ENCODE measurements at regions not wholly inside any gene's neighbourhood (a gene's known extent, or its start where the extent isn't known, plus 50 kb on each side); places are given as distances from the start of the nearest gene placed in this dataset.
A peak's percentile ranks its signal among the peaks of the same experiment; 100 is the strongest.

- ATAC-seq, result no peak
- peaks cover 8% of the 10 kb centered on the region for H3K4me1 Mint-ChIP-seq
- no peaks in the 10 kb centered on the region for H3K36me3 Mint-ChIP-seq
Observed at GRCh38 chr3:107062310-107062709, 314.9 kb upstream of the CCDC54 start.

GRCh38 chr3:107062787-107063186, 314.5 kb upstream of the CCDC54 start:
- ATAC-seq, result no peak
- no peak overlapping the region for H3K4me3 Mint-ChIP-seq

More at GRCh38 chr3:107062310-107062709, 314.9 kb upstream of the CCDC54 start:
- H3K4me3 Mint-ChIP-seq, result no peak overlapping the region
- peaks cover 2% of the 10 kb centered on the region for H3K9me3 Mint-ChIP-seq
- H3K27me3 Mint-ChIP-seq, result peaks cover 10% of the 10 kb centered on the region
- no peak overlapping the region for H3K27ac Mint-ChIP-seq

GRCh38 chr3:107063351-107063750, 313.9 kb upstream of the CCDC54 start:
- H3K27ac Mint-ChIP-seq, result no peak overlapping the region
- no peak overlapping the region for H3K4me3 Mint-ChIP-seq
- peaks cover 10% of the 10 kb centered on the region for H3K27me3 Mint-ChIP-seq
- peaks cover 2% of the 10 kb centered on the region for H3K9me3 Mint-ChIP-seq
- H3K36me3 Mint-ChIP-seq, result no peaks in the 10 kb centered on the region
- H3K4me1 Mint-ChIP-seq, result peaks cover 8% of the 10 kb centered on the region
- ATAC-seq, result no peak

More at GRCh38 chr3:107062787-107063186, 314.5 kb upstream of the CCDC54 start:
- H3K36me3 Mint-ChIP-seq, result no peaks in the 10 kb centered on the region
- H3K9me3 Mint-ChIP-seq, result peaks cover 2% of the 10 kb centered on the region
- H3K27ac Mint-ChIP-seq, result no peak overlapping the region
- H3K4me1 Mint-ChIP-seq, result peaks cover 8% of the 10 kb centered on the region
- peaks cover 10% of the 10 kb centered on the region for H3K27me3 Mint-ChIP-seq

- Mint-ChIP-seq H3K36me3 (no peaks in the 10 kb centered on the region), H3K4me1 (peaks cover 15% of the 10 kb centered on the region), H3K4me3 (no peak overlapping the region), H3K27me3 (peaks cover 10% of the 10 kb centered on the region), H3K9me3 (peaks cover 2% of the 10 kb centered on the region), H3K27ac (no peak overlapping the region)
- peak; percentile 68 for ATAC-seq
Observed at GRCh38 chr3:107064405-107065060, 312.7 kb upstream of the CCDC54 start.

GRCh38 chr3:107065094-107065861, 312.0 kb upstream of the CCDC54 start:
- H3K27ac Mint-ChIP-seq, result peak overlapping the region; percentile 2
- H3K9me3 Mint-ChIP-seq, result peaks cover 2% of the 10 kb centered on the region
- no peak for ATAC-seq
- H3K4me3 Mint-ChIP-seq, result no peak overlapping the region
- H3K27me3 Mint-ChIP-seq, result peaks cover 10% of the 10 kb centered on the region
- H3K36me3 Mint-ChIP-seq, result no peaks in the 10 kb centered on the region
- H3K4me1 Mint-ChIP-seq, result peaks cover 15% of the 10 kb centered on the region

- peaks cover 15% of the 10 kb centered on the region for H3K4me1 Mint-ChIP-seq
- peaks cover 10% of the 10 kb centered on the region for H3K27me3 Mint-ChIP-seq
- H3K27ac Mint-ChIP-seq, result no peak overlapping the region
- H3K36me3 Mint-ChIP-seq, result no peaks in the 10 kb centered on the region
- ATAC-seq, result no peak
- H3K4me3 Mint-ChIP-seq, result no peak overlapping the region
- H3K9me3 Mint-ChIP-seq, result peaks cover 2% of the 10 kb centered on the region
Observed at GRCh38 chr3:107067421-107067820, 309.8 kb upstream of the CCDC54 start.

GRCh38 chr3:107068980-107069379, 308.3 kb upstream of the CCDC54 start:
- Mint-ChIP-seq H3K9me3 (peaks cover 2% of the 10 kb centered on the region), H3K27ac (no peak overlapping the region), H3K4me3 (no peak overlapping the region), H3K4me1 (peaks cover 15% of the 10 kb centered on the region), H3K27me3 (peaks cover 10% of the 10 kb centered on the region), H3K36me3 (no peaks in the 10 kb centered on the region)
- peak; percentile 17 for ATAC-seq

GRCh38 chr3:107076946-107077345, 300.3 kb upstream of the CCDC54 start:
- H3K4me3 Mint-ChIP-seq, result no peak overlapping the region
- H3K9me3 Mint-ChIP-seq, result no peaks in the 10 kb centered on the region
- no peak for ATAC-seq
- no peaks in the 10 kb centered on the region for H3K36me3 Mint-ChIP-seq
- no peak overlapping the region for H3K27ac Mint-ChIP-seq
- peaks cover 4% of the 10 kb centered on the region for H3K4me1 Mint-ChIP-seq
- H3K27me3 Mint-ChIP-seq, result no peaks in the 10 kb centered on the region

- ATAC-seq, result no peak
- Mint-ChIP-seq H3K27ac (no peak overlapping the region), H3K9me3 (no peaks in the 10 kb centered on the region), H3K36me3 (no peaks in the 10 kb centered on the region), H3K27me3 (no peaks in the 10 kb centered on the region), H3K4me1 (peaks cover 4% of the 10 kb centered on the region), H3K4me3 (no peak overlapping the region)
Observed at GRCh38 chr3:107077391-107077790, 299.8 kb upstream of the CCDC54 start.

- Mint-ChIP-seq H3K36me3 (no peaks in the 10 kb centered on the region), H3K27me3 (no peaks in the 10 kb centered on the region), H3K9me3 (no peaks in the 10 kb centered on the region), H3K4me3 (no peak overlapping the region), H3K27ac (no peak overlapping the region), H3K4me1 (peaks cover 4% of the 10 kb centered on the region)
- no peak for ATAC-seq
Observed at GRCh38 chr3:107082527-107082926, 294.7 kb upstream of the CCDC54 start.

GRCh38 chr3:107085261-107085660, 292.0 kb upstream of the CCDC54 start:
- Mint-ChIP-seq H3K9me3 (no peaks in the 10 kb centered on the region), H3K27ac (no peak overlapping the region), H3K27me3 (no peaks in the 10 kb centered on the region), H3K4me1 (no peaks in the 10 kb centered on the region), H3K36me3 (no peaks in the 10 kb centered on the region), H3K4me3 (no peak overlapping the region)
- ATAC-seq, result no peak

GRCh38 chr3:107092121-107092520, 285.1 kb upstream of the CCDC54 start:
- H3K36me3 Mint-ChIP-seq, result no peaks in the 10 kb centered on the region
- H3K27me3 Mint-ChIP-seq, result peaks cover 13% of the 10 kb centered on the region
- no peaks in the 10 kb centered on the region for H3K4me1 Mint-ChIP-seq
- no peak for ATAC-seq
- no peaks in the 10 kb centered on the region for H3K9me3 Mint-ChIP-seq
- no peak overlapping the region for H3K4me3 Mint-ChIP-seq
- no peak overlapping the region for H3K27ac Mint-ChIP-seq

GRCh38 chr3:107098864-107099263, 278.4 kb upstream of the CCDC54 start:
- no peaks in the 10 kb centered on the region for H3K36me3 Mint-ChIP-seq
- no peak overlapping the region for H3K27ac Mint-ChIP-seq
- H3K9me3 Mint-ChIP-seq, result no peaks in the 10 kb centered on the region
- H3K4me3 Mint-ChIP-seq, result no peak overlapping the region
- H3K4me1 Mint-ChIP-seq, result no peaks in the 10 kb centered on the region
- no peak for ATAC-seq
- no peaks in the 10 kb centered on the region for H3K27me3 Mint-ChIP-seq

- no peak overlapping the region for H3K4me3 Mint-ChIP-seq
- H3K27me3 Mint-ChIP-seq, result no peaks in the 10 kb centered on the region
- ATAC-seq, result no peak
- no peak overlapping the region for H3K27ac Mint-ChIP-seq
- peaks cover 2% of the 10 kb centered on the region for H3K9me3 Mint-ChIP-seq
- H3K36me3 Mint-ChIP-seq, result no peaks in the 10 kb centered on the region
- H3K4me1 Mint-ChIP-seq, result no peaks in the 10 kb centered on the region
Observed at GRCh38 chr3:107100137-107100536, 277.1 kb upstream of the CCDC54 start.

- Mint-ChIP-seq H3K9me3 (peaks cover 7% of the 10 kb centered on the region), H3K27me3 (no peaks in the 10 kb centered on the region), H3K4me3 (no peak overlapping the region), H3K27ac (no peak overlapping the region), H3K36me3 (no peaks in the 10 kb centered on the region), H3K4me1 (no peaks in the 10 kb centered on the region)
- no peak for ATAC-seq
Observed at GRCh38 chr3:107100573-107100972, 276.7 kb upstream of the CCDC54 start.

- Mint-ChIP-seq H3K4me3 (no peak overlapping the region), H3K4me1 (no peaks in the 10 kb centered on the region), H3K27ac (no peak overlapping the region), H3K36me3 (no peaks in the 10 kb centered on the region), H3K27me3 (no peaks in the 10 kb centered on the region), H3K9me3 (peaks cover 10% of the 10 kb centered on the region)
- ATAC-seq, result no peak
Observed at GRCh38 chr3:107103786-107104185, 273.5 kb upstream of the CCDC54 start.
